Fibroblast of the aortic adventitia (primary cell): ENCODE measurements at regions not wholly inside any gene's neighbourhood (a gene's known extent, or its start where the extent isn't known, plus 50 kb on each side); places are given as distances from the start of the nearest gene placed in this dataset.

Experiments used
- DNase-seq: peaks from one replicate; pipeline ENCODE4 v3.0.0-alpha.2; 2010; ENCODE audit warnings: low read depth
- H3K4me3 ChIP-seq: 2 replicates; pipeline ENCODE4 v1.5.1; 2011; ENCODE audit warnings: low read depth, mild to moderate bottlenecking, control low read depth, low read length, moderate library complexity
- CTCF ChIP-seq: IDR thresholded peaks from 2 replicates; pipeline ENCODE4 v1.5.1; 2011; ENCODE audit warnings: mild to moderate bottlenecking, low read length, control low read depth, inconsistent platforms; ENCODE audit not compliant: insufficient read depth

- DNase-seq, result no peak
- no peak overlapping the region for H3K4me3 ChIP-seq
- no peak for TF ChIP-seq CTCF
These were observed 253.1 kb upstream of the IPO5 start for GRCh38 chr13:97700306-97700848.

GRCh38 chr13:97702614-97703013 is 250.9 kb upstream of the IPO5 start:
- no peak for DNase-seq
- no peak for TF ChIP-seq CTCF
- no peak overlapping the region for H3K4me3 ChIP-seq

GRCh38 chr13:97710797-97711196 is 242.7 kb upstream of the IPO5 start:
- TF ChIP-seq CTCF, result no peak
- no peak for DNase-seq
- H3K4me3 ChIP-seq, result no peak overlapping the region

GRCh38 chr13:97712770-97713169 is 240.7 kb upstream of the IPO5 start:
- DNase-seq, result no peak
- H3K4me3 ChIP-seq, result no peak overlapping the region
- no peak for TF ChIP-seq CTCF

- no peak for DNase-seq
- no peak for TF ChIP-seq CTCF
- no peak overlapping the region for H3K4me3 ChIP-seq
These were observed 237.7 kb upstream of the IPO5 start for GRCh38 chr13:97715763-97716162.

- DNase-seq, result no peak
- no peak overlapping the region for H3K4me3 ChIP-seq
- TF ChIP-seq CTCF, result no peak
These were observed 236.7 kb upstream of the IPO5 start for GRCh38 chr13:97716746-97717145.

GRCh38 chr13:97719736-97720135 is 233.7 kb upstream of the IPO5 start:
- no peak for TF ChIP-seq CTCF
- H3K4me3 ChIP-seq, result no peak overlapping the region
- DNase-seq, result no peak
